Dendritic cell treated with granulocyte-macrophage colony-stimulating factor and Interleukin-4, amounts not matched to agents 40 ng/mL and 50 ng/mL, for 4 days (primary cell): ENCODE measurements at regions not wholly inside any gene's neighbourhood (a gene's known extent, or its start where the extent isn't known, plus 50 kb on each side); places are given as distances from the start of the nearest gene placed in this dataset.
"Not testable (repeated sequence)": the region's sequence is repeated elsewhere in the genome, so short reads cannot be mapped to it uniquely, and the experiment has no call there.

Source experiments
- H3K27ac Mint-ChIP-seq: one replicate; pipeline ENCODE4 v1.8.0; 2022; ENCODE audit warnings: mild to moderate bottlenecking, mixed read lengths
- H3K27me3 Mint-ChIP-seq: one replicate; pipeline ENCODE4 v1.8.0; 2022; ENCODE audit warnings: mild to moderate bottlenecking, mixed read lengths
- H3K36me3 Mint-ChIP-seq: one replicate; pipeline ENCODE4 v1.8.0; 2022; ENCODE audit warnings: low read depth, mixed read lengths
- H3K4me1 Mint-ChIP-seq: one replicate; pipeline ENCODE4 v1.8.0; 2022; ENCODE audit warnings: low read depth, mixed read lengths
- H3K4me3 Mint-ChIP-seq: one replicate; pipeline ENCODE4 v1.8.0; 2022; ENCODE audit warnings: mild to moderate bottlenecking, moderate library complexity, mixed read lengths
- H3K9me3 Mint-ChIP-seq: one replicate; pipeline ENCODE4 v1.8.0; 2022; ENCODE audit warnings: mixed read lengths
- intact Hi-C: fragments of 100-400 bp; cut with micrococcal nuclease; formaldehyde crosslinking; loops from one replicate; pipeline ENCODE4 v1.15.0; 2022

DNA sequence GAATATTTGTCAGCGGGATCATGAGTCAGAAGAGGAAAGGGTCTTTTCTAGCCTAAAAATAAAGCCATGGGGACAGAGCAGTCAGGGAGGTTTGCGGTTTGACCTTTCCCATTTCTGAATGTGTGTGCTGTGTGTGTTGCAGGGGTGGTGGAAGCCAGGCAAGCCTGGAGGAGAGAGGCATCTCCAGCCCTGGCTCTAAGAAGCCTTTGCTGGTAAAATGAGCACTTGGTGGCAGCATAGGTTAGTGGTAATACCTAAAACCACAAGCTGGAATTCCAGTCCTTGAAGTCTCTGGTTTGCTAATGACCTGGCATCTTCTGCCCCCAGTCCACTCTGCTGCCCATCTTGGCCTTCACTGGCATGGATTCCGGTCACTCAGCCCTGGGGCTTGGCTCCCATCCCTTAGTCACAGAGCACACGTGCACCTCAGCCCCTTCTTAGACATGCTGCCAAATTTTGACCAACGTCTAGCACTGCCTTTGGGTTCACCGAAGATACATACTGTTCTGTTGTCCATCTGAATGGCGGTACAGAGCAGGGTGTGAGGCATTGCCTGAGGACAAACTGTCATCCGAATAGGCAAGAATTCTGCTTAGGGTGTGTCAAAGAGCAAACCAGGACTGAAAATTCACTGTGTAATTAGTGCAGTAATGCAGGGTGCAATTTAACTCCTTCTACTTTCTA lies 52.7 kb downstream of the KCNA5 start:
- H3K4me3 Mint-ChIP-seq: no peak overlapping the region
- peaks cover 9% of the 10 kb centered on the region for H3K27me3 Mint-ChIP-seq

DNA sequence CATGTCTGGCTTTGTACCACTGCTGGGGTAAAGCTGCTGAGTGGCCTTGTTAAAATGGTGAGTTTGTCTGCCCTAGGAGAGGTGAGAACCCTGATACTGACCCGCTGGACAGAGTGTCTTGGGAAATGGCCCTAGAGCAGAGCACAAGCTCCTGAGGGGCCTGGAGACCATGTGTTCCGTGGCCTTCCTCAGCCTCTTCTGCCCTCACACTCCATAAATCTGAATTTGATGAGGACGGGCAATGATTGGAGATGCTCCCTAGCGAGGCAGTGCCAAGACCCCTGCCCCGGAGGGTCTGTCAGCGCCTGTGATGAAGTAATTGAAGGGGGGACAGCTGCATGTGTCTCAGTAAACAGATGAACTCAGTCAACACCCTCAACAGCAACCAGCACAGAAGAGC lies 54.1 kb downstream of the KCNA5 start:
- no peak overlapping the region for H3K4me3 Mint-ChIP-seq

More for the DNA sequence above, 52.7 kb downstream of the KCNA5 start:
- no peaks in the 10 kb centered on the region for H3K36me3 Mint-ChIP-seq
- H3K9me3 Mint-ChIP-seq: no peaks in the 10 kb centered on the region
- intact Hi-C loops: no loop called here
- H3K27ac Mint-ChIP-seq: no peak overlapping the region
- no peaks in the 10 kb centered on the region for H3K4me1 Mint-ChIP-seq

DNA sequence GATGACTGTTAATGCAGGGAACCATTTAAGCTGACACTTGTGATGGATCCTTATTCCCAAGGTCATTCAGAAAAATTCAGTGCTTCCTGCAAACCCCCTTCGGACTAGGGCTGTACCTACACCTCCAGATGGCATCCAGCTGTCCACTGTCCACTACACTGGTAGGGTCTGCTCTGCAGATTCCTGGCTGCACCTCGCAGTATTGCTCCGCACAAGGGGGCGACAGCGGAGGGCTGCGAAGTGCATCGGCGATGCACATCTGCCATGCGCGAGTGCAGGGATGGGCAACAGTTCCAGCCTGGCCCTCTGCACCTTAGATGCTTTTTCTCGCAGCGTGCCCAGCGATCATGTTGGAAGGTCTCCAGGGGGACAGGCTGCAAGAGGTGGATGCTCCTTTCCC lies 55.5 kb downstream of the KCNA5 start:
- Mint-ChIP-seq H3K36me3 (no peaks in the 10 kb centered on the region), H3K27me3 (peaks cover 9% of the 10 kb centered on the region), H3K27ac (no peak overlapping the region), H3K9me3 (no peaks in the 10 kb centered on the region), H3K4me3 (no peak overlapping the region), H3K4me1 (no peaks in the 10 kb centered on the region)
- intact Hi-C loops: no loop called here

More for the DNA sequence above, 54.1 kb downstream of the KCNA5 start:
- no peaks in the 10 kb centered on the region for H3K36me3 Mint-ChIP-seq
- intact Hi-C loops: no loop called here
- H3K27me3 Mint-ChIP-seq: peaks cover 9% of the 10 kb centered on the region
- H3K4me1 Mint-ChIP-seq: no peaks in the 10 kb centered on the region
- no peak overlapping the region for H3K27ac Mint-ChIP-seq
- H3K9me3 Mint-ChIP-seq: no peaks in the 10 kb centered on the region

DNA sequence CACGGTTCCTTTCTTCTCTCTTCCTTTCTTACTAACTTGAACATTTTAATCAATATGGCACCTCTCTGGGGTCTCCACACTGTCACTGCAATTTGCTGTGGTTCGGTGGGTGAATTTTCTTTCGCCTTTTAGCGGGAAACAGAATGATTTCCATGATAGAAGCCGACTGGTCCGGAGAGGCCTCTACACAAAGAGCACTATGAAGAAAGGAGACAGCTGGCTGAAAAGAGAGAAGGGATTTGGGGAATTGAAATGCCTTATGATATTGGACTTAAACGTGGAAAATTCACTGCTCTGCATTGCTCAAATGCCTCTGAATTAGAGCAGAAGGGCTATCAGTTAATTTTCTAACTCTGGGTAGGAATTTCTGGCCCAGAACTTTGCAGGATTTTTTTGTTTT lies 55.9 kb downstream of the KCNA5 start:
- no peaks in the 10 kb centered on the region for H3K36me3 Mint-ChIP-seq
- peaks cover 9% of the 10 kb centered on the region for H3K27me3 Mint-ChIP-seq
- H3K4me1 Mint-ChIP-seq: no peaks in the 10 kb centered on the region
- no peak overlapping the region for H3K4me3 Mint-ChIP-seq
- H3K27ac Mint-ChIP-seq: no peak overlapping the region
- no peaks in the 10 kb centered on the region for H3K9me3 Mint-ChIP-seq
- intact Hi-C loops: no loop called here

DNA sequence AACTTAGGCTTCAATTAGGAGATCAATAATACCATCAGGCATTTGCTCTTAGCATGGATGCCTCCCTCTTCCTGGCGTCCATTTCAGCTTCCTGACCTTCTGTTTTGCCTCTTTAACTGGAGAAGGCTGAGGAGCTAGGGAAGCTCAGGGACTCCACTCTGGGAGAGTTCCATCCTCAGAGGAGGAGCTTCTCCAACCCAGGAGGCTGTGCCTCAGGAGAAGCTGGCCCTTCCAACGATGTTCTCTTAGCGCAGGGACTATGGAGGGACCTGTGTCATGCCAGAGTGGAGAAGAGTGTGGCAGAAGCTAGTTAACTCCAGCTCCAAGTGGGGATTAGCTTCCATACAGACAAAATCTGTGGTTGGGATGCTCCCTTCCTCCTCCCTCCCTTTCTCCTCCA lies 58.0 kb downstream of the KCNA5 start:
- Mint-ChIP-seq H3K36me3 (no peaks in the 10 kb centered on the region), H3K27me3 (peaks cover 6% of the 10 kb centered on the region), H3K4me3 (no peak overlapping the region), H3K9me3 (no peaks in the 10 kb centered on the region), H3K27ac (no peak overlapping the region), H3K4me1 (no peaks in the 10 kb centered on the region)
- intact Hi-C loops: no loop called here

DNA sequence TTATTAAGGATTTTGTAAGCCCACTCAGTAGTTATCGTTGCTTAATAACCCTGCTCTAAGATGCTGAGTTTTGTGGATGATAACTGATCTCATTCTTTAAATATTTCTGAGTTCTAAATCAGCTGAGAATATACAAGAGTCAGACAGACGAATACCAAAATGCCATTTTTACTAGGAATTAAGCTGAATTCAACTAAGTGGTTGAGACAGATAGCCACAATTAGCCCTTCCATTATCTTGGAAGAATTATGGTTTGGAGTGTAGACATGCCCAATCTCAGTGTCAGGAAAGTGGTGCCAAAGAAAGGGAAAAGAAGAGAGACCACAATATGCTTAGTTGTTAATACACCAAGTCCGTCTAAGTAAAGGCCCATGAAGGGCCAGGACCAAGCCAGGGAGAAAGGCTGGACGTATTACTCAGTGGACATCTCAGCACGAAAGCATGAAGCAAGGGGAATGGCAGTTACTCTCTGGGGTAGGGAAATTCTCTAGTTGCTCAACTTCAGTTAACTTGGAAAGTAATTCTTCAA lies 58.6 kb downstream of the KCNA5 start:
- Mint-ChIP-seq H3K9me3 (no peaks in the 10 kb centered on the region), H3K27me3 (peaks cover 2% of the 10 kb centered on the region)
- intact Hi-C loops: no loop called here

DNA sequence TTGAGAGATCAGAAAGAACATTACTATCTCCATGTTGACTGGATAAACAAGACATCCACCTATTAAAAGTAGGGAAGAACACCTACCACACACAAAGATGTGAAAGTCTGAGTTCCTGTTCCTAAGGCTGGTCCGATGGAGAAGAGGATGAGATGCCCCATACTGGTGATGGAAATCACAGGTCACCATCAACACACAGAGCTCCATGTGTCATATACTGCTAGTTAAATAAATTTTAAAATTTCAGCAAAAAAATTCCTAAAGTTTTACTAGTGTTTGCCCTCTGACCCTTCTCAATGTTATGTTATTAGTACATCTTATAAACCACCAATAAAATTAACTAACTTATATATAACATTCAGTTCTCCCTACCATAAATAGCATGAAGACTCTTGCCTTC lies 59.1 kb downstream of the KCNA5 start:
- Mint-ChIP-seq H3K9me3 (no peaks in the 10 kb centered on the region), H3K36me3 (no peaks in the 10 kb centered on the region), H3K4me3 (no peak overlapping the region), H3K27ac (no peak overlapping the region), H3K27me3 (peaks cover 2% of the 10 kb centered on the region), H3K4me1 (no peaks in the 10 kb centered on the region)
- intact Hi-C loops: no loop called here

More for the DNA sequence above, 58.6 kb downstream of the KCNA5 start:
- H3K4me1 Mint-ChIP-seq: no peaks in the 10 kb centered on the region
- no peak overlapping the region for H3K4me3 Mint-ChIP-seq
- no peaks in the 10 kb centered on the region for H3K36me3 Mint-ChIP-seq
- H3K27ac Mint-ChIP-seq: no peak overlapping the region

DNA sequence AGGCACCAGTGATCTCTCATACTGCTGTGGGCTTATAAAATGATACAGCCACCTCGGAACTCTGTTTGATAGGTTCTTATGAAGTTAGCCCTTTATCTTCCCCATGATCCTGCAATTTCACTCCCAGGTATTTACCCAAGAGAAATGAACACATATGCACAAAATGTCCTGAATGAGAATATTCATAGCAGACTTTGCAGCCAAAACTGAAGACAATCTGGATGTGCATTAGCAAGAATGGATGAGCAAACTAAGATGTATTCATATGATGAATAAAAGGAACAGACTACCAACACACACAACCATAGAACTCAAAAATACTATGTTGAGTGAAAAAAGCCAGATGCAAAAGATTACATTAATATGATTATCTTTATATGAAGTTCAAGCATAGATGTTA lies 66.7 kb downstream of the KCNA5 start:
- H3K27ac Mint-ChIP-seq: no peak overlapping the region
- H3K4me3 Mint-ChIP-seq: no peak overlapping the region
- H3K9me3 Mint-ChIP-seq: no peaks in the 10 kb centered on the region
- no peaks in the 10 kb centered on the region for H3K36me3 Mint-ChIP-seq
- peaks cover 16% of the 10 kb centered on the region for H3K27me3 Mint-ChIP-seq
- no peaks in the 10 kb centered on the region for H3K4me1 Mint-ChIP-seq
- intact Hi-C loops: no loop called here

DNA sequence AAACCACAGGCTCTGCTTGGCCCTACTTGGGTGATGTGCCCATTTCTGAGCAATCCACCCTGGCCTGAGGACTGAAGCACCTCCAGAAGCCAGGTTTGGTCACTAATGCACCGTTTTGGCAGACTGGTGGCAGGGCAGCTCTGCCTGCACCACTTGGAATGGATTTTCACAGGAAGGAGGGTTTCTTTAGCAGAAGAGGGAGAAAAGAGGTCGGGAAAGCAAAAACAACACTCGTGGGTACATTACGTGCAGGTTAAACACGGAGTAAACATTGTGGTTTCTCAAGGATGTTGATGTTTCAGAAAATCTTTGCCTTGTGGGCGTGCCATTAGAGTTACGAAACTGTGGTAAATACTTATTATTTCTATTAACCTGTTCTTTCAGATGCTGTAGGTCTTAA lies 70.8 kb downstream of the KCNA5 start:
- H3K27ac Mint-ChIP-seq: no peak overlapping the region
- no peaks in the 10 kb centered on the region for H3K9me3 Mint-ChIP-seq
- H3K4me1 Mint-ChIP-seq: no peaks in the 10 kb centered on the region
- no peaks in the 10 kb centered on the region for H3K36me3 Mint-ChIP-seq
- intact Hi-C loops: no loop called here
- peaks cover 8% of the 10 kb centered on the region for H3K27me3 Mint-ChIP-seq
- no peak overlapping the region for H3K4me3 Mint-ChIP-seq

DNA sequence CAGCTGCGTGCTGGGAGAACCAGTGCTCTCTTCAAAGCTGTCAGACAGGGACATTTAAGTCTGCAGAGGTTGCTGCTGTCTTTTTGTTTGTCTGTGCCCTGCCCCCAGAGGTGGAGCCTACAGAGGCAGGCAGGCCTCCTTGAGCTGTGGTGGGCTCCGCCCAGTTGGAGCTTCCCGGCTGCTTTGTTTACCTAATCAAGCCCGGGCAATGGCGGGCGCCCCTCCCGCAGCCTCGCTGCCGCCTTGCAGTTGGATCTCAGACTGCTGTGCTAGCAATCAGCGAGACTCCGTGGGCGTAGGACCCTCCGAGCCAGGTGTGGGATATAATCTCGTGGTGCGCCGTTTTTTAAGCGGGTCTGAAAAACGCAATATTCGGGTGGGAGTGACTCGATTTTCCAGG lies 78.1 kb downstream of the KCNA5 start:
- H3K36me3 Mint-ChIP-seq, H3K9me3 Mint-ChIP-seq: not testable (repeated sequence)

DNA sequence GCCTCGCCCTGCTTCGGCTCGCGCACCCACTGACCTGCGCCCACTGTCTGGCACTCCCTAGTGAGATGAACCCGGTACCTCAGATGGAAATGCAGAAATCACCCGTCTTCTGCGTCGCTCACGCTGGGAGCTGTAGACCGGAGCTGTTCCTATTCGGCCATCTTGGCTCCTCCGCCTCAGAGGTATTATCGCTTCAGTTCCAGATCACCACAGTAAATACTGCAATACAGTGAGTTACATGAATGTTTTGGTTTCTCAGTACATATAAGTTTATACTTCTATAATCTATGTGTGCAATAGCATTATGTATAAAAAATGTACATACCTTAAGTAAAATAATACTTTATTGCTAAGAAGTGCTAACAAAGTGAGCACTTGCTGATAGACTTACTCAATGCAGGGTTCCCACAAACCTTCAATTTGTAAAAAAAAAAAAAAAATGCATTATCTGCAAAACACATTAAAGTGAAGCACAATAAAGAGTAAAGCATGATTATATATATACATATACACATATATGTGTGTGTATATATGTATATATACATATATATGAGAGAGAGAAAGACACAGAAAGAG lies 78.7 kb downstream of the KCNA5 start:
- H3K27me3 Mint-ChIP-seq, H3K4me3 Mint-ChIP-seq, intact Hi-C loops, H3K4me1 Mint-ChIP-seq, H3K36me3 Mint-ChIP-seq, H3K9me3 Mint-ChIP-seq, H3K27ac Mint-ChIP-seq: not testable (repeated sequence)

More for the DNA sequence above, 78.1 kb downstream of the KCNA5 start:
- H3K4me3 Mint-ChIP-seq, H3K27ac Mint-ChIP-seq, H3K4me1 Mint-ChIP-seq, H3K27me3 Mint-ChIP-seq, intact Hi-C loops: not testable (repeated sequence)

DNA sequence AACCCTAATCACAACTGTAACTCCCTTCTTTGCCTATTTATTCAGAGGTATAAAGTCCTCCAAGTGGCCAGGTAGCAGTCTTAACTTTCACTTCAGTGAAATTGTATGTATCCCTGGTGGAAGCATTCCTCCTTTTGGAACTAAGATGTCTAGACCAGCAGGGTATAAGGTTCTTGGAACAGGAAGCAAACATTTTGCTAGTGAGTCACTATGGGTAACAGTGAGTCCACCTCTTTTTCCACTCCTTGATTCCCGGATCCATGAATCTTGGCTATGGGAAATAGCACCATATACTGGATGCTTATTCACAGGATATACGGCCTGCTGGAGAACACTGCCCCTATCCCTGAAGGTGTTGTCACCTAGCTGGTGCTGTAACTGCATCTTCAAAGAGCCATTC lies 80.2 kb downstream of the KCNA5 start:
- H3K36me3 Mint-ChIP-seq: no peaks in the 10 kb centered on the region
- no peaks in the 10 kb centered on the region for H3K4me1 Mint-ChIP-seq
- intact Hi-C loops: no loop called here
- no peaks in the 10 kb centered on the region for H3K9me3 Mint-ChIP-seq
- peaks cover 5% of the 10 kb centered on the region for H3K27me3 Mint-ChIP-seq
- H3K27ac Mint-ChIP-seq: no peak overlapping the region
- no peak overlapping the region for H3K4me3 Mint-ChIP-seq

DNA sequence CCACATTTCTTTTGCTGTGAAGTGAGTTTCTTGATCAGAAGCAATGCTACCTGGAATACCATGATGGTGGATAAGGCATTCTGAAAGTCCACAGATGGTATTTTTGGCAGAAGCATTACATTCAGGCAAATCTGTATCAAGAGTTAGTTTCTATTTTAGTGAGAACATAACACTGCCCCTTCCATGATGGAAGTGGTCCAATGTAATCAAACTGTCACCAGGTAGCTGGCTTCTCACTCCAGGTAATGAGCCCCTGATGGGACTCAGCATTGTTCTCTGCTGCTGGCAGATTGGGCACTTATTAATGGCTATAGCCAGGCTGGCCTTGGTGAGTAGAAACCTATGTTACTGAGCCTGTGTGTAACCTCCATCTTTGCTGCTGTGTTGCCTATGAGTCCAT lies 80.7 kb downstream of the KCNA5 start:
- H3K27ac Mint-ChIP-seq: no peak overlapping the region
- intact Hi-C loops: no loop called here
- H3K4me1 Mint-ChIP-seq: no peaks in the 10 kb centered on the region
- H3K9me3 Mint-ChIP-seq: no peaks in the 10 kb centered on the region
- H3K36me3 Mint-ChIP-seq: no peaks in the 10 kb centered on the region
- peaks cover 9% of the 10 kb centered on the region for H3K27me3 Mint-ChIP-seq
- H3K4me3 Mint-ChIP-seq: no peak overlapping the region

DNA sequence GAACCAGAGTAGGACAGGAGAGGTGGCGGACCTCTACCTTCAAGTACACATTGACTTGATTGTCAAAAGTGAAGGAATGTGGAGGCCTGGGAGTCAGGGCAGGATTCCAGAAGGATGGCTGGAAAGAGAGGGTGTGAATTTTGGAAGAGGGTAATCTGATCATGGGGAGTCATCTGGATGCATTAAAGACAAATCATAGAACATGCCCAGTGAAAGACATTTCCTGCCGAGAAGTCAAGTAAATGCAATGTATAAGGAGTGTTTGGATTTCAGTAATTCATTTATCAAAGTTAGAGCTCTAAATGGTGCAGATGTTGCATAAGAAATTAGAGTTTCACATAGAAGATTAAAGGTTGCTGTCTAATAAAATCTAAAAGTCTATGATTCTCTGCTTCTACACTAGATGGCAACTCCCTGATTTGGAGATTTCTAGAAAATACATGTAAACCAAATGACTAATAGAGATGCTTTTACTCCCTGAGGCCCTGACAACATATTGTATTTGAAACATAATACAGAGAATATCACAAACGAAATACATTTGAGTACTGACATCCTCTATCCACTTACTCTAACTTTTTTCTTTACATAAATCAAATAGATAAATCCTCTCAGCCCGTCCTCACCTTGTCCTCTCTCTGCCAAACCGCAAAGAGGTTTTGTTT lies 91.3 kb downstream of the KCNA5 start:
- H3K4me1 Mint-ChIP-seq: no peaks in the 10 kb centered on the region
- H3K27me3 Mint-ChIP-seq: peaks cover 11% of the 10 kb centered on the region
- no peaks in the 10 kb centered on the region for H3K9me3 Mint-ChIP-seq

More for the DNA sequence above, 91.3 kb downstream of the KCNA5 start:
- intact Hi-C loops: no loop called here
- H3K27ac Mint-ChIP-seq: no peak overlapping the region
- no peaks in the 10 kb centered on the region for H3K36me3 Mint-ChIP-seq
- H3K4me3 Mint-ChIP-seq: no peak overlapping the region
